DOHH2 (cell line): ENCODE measurements at regions not wholly inside any gene's neighbourhood (a gene's known extent, or its start where the extent isn't known, plus 50 kb on each side); places are given as distances from the start of the nearest gene placed in this dataset.

Experiments
- H3F3A ChIP-seq: fragments of 200-600 bp; sonication (generic), shearing (Covaris generic); 2 replicates; pipeline ENCODE4 v1.6.0; 2016; ENCODE audit warnings: antibody characterized with exemption, mild to moderate bottlenecking; ENCODE audit not compliant: control insufficient read depth, insufficient read depth
- H3K27ac ChIP-seq: fragments of 200-600 bp; sonication (generic); 2 replicates; pipeline ENCODE4 v1.5.1; 2014; ENCODE audit warnings: low read depth, mild to moderate bottlenecking, low read length, moderate library complexity
- H3K27me3 ChIP-seq: fragments of 200-600 bp; sonication (generic); 2 replicates; pipeline ENCODE4 v1.6.1; 2014; ENCODE audit warnings: mild to moderate bottlenecking, low read length, mixed read lengths; ENCODE audit not compliant: control insufficient read depth
- H3K36me3 ChIP-seq: fragments of 200-600 bp; sonication (generic); 2 replicates; pipeline ENCODE4 v1.6.1; 2014; ENCODE audit warnings: mild to moderate bottlenecking, low read length, moderate library complexity, mixed read lengths; ENCODE audit not compliant: control insufficient read depth
- H3K4me1 ChIP-seq: fragments of 200-600 bp; sonication (generic); 2 replicates; pipeline ENCODE4 v1.6.1; 2014; ENCODE audit warnings: mild to moderate bottlenecking, low read length, mixed read lengths; ENCODE audit not compliant: control insufficient read depth
- H3K4me2 ChIP-seq: fragments of 200-600 bp; sonication (generic); 2 replicates; pipeline ENCODE4 v1.6.0; 2014; ENCODE audit warnings: mild to moderate bottlenecking, low read length, moderate library complexity
- H3K4me3 ChIP-seq: fragments of 200-600 bp; sonication (generic); 2 replicates; pipeline ENCODE4 v1.5.1; 2014; ENCODE audit warnings: mild to moderate bottlenecking, low read length, mixed read lengths
- H3K79me2 ChIP-seq: fragments of 200-600 bp; sonication (generic); 2 replicates; pipeline ENCODE4 v1.6.1; 2014; ENCODE audit warnings: mild to moderate bottlenecking, low read length, mixed read lengths; ENCODE audit not compliant: control insufficient read depth
- H3K9me2 ChIP-seq: fragments of 200-600 bp; sonication (generic); replicated peaks from 2 replicates; pipeline ENCODE4 v1.6.1; 2014; ENCODE audit warnings: mild to moderate bottlenecking, low read length, mixed read lengths; ENCODE audit not compliant: control insufficient read depth
- H3K9me3 ChIP-seq: fragments of 200-600 bp; sonication (generic); 2 replicates; pipeline ENCODE4 v1.6.1; 2014; ENCODE audit warnings: antibody characterized with exemption, low read length, mixed read lengths; ENCODE audit not compliant: control insufficient read depth, insufficient read depth
- H4K20me1 ChIP-seq: fragments of 200-600 bp; sonication (generic); 2 replicates; pipeline ENCODE4 v1.6.0; 2014; ENCODE audit warnings: low read depth, mild to moderate bottlenecking, antibody characterized with exemption, low read length, moderate library complexity; ENCODE audit not compliant: control insufficient read depth, insufficient read depth
- CTCF ChIP-seq: fragments of 200-600 bp; sonication (generic); IDR thresholded peaks from one replicate; pipeline ENCODE4 v1.5.1; 2014; ENCODE audit warnings: antibody characterized with exemption, mild to moderate bottlenecking, low read depth, low read length; ENCODE audit not compliant: poor library complexity, severe bottlenecking
- EZH2phosphoT487 ChIP-seq: fragments of 200-600 bp; sonication (generic); IDR thresholded peaks from 2 replicates; pipeline ENCODE4 v1.6.1; 2017; ENCODE audit warnings: borderline replicate concordance, mild to moderate bottlenecking, antibody characterized with exemption, low read length, moderate library complexity, mixed read lengths

GRCh38 chr2:17363846-17364245 lies 154.4 kb downstream of the RAD51AP2 start:
- H3K27ac ChIP-seq = no peak overlapping the region
- no peaks in the 10 kb centered on the region for H4K20me1 ChIP-seq
- no peaks in the 10 kb centered on the region for H3F3A ChIP-seq
- H3K4me1 ChIP-seq = no peaks in the 10 kb centered on the region
- H3K36me3 ChIP-seq = no peaks in the 10 kb centered on the region
- no peaks in the 10 kb centered on the region for H3K79me2 ChIP-seq
- no peak overlapping the region for H3K4me2 ChIP-seq
- H3K9me3 ChIP-seq = no peaks in the 10 kb centered on the region
- H3K27me3 ChIP-seq = no peaks in the 10 kb centered on the region
- TF ChIP-seq EZH2phosphoT487 (no peak), CTCF (no peak)
- no peak overlapping the region for H3K4me3 ChIP-seq
- no peaks in the 10 kb centered on the region for H3K9me2 ChIP-seq

- H3K4me2 ChIP-seq = no peak overlapping the region
These were observed 155.3 kb downstream of the RAD51AP2 start for GRCh38 chr2:17362956-17363355.

GRCh38 chr2:17355608-17356329 lies 162.5 kb downstream of the RAD51AP2 start:
- H3K9me2 ChIP-seq = no peaks in the 10 kb centered on the region
- H4K20me1 ChIP-seq = no peaks in the 10 kb centered on the region
- H3K4me3 ChIP-seq = no peak overlapping the region
- no peak for TF ChIP-seq EZH2phosphoT487
- TF ChIP-seq CTCF = no peak
- H3F3A ChIP-seq = no peaks in the 10 kb centered on the region
- no peaks in the 10 kb centered on the region for H3K27me3 ChIP-seq
- H3K4me1 ChIP-seq = no peaks in the 10 kb centered on the region
- no peaks in the 10 kb centered on the region for H3K9me3 ChIP-seq
- H3K27ac ChIP-seq = no peak overlapping the region
- no peaks in the 10 kb centered on the region for H3K79me2 ChIP-seq
- no peaks in the 10 kb centered on the region for H3K36me3 ChIP-seq
- H3K4me2 ChIP-seq = no peak overlapping the region

More at GRCh38 chr2:17362956-17363355, 155.3 kb downstream of the RAD51AP2 start:
- Histone ChIP-seq H3F3A (no peaks in the 10 kb centered on the region), H3K27me3 (no peaks in the 10 kb centered on the region), H3K9me2 (no peaks in the 10 kb centered on the region), H3K4me1 (no peaks in the 10 kb centered on the region), H3K27ac (no peak overlapping the region), H4K20me1 (no peaks in the 10 kb centered on the region), H3K9me3 (no peaks in the 10 kb centered on the region), H3K36me3 (no peaks in the 10 kb centered on the region), H3K4me3 (no peak overlapping the region), H3K79me2 (no peaks in the 10 kb centered on the region)
- no peak for TF ChIP-seq EZH2phosphoT487
- TF ChIP-seq CTCF = no peak
